GM13977 (cell line): ENCODE measurements at regions not wholly inside any gene's neighbourhood (a gene's known extent, or its start where the extent isn't known, plus 50 kb on each side); places are given as distances from the start of the nearest gene placed in this dataset.

Experiments
- DNase-seq: peaks from one replicate; pipeline ENCODE4 v3.0.0; 2012; ENCODE audit warnings: low spot score
- in situ Hi-C: fragments of 300-500 bp; cut with MboI; formaldehyde crosslinking; loops from one replicate; pipeline ENCODE4 v1.12.0; 2022; ENCODE audit warnings: low sequenced_read_pairs, low pct_unique_long_range_greater_than_20kb, mixed read lengths, inconsistent platforms; ENCODE audit not compliant: unreplicated experiment
- TF ChIP-seq, protein P1 (sequence below): IDR thresholded peaks from 2 replicates; pipeline ENCODE4 v1.5.1; 2012; ENCODE audit warnings: mild to moderate bottlenecking, control low read depth; ENCODE audit not compliant: insufficient read depth; ENCODE audit errors: extremely low read depth, missing control alignments

DNA sequence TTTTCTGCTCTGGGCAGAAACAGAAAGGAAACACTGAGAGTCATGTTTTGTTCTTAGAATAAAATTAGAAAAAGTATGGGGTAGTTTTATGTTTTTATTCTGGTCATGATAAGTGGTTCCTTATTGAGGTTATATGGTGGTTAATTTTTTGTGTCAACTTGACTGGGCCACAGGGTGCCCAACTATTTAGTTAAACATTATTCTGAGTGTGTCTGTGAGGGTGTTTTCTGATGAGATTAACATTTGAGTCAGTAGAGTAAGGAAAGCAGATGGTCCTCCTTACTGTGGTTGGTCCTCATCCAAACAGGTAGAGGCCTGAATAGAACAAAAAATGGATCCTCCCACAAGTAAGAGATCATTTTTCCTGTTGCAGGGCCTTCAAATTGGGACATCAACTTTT lies 98.9 kb downstream of the C3orf38 start:
- TF ChIP-seq, protein P1, sequence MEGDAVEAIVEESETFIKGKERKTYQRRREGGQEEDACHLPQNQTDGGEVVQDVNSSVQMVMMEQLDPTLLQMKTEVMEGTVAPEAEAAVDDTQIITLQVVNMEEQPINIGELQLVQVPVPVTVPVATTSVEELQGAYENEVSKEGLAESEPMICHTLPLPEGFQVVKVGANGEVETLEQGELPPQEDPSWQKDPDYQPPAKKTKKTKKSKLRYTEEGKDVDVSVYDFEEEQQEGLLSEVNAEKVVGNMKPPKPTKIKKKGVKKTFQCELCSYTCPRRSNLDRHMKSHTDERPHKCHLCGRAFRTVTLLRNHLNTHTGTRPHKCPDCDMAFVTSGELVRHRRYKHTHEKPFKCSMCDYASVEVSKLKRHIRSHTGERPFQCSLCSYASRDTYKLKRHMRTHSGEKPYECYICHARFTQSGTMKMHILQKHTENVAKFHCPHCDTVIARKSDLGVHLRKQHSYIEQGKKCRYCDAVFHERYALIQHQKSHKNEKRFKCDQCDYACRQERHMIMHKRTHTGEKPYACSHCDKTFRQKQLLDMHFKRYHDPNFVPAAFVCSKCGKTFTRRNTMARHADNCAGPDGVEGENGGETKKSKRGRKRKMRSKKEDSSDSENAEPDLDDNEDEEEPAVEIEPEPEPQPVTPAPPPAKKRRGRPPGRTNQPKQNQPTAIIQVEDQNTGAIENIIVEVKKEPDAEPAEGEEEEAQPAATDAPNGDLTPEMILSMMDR: no peak
- no peak for DNase-seq
- in situ Hi-C loops: no loop called here

DNA sequence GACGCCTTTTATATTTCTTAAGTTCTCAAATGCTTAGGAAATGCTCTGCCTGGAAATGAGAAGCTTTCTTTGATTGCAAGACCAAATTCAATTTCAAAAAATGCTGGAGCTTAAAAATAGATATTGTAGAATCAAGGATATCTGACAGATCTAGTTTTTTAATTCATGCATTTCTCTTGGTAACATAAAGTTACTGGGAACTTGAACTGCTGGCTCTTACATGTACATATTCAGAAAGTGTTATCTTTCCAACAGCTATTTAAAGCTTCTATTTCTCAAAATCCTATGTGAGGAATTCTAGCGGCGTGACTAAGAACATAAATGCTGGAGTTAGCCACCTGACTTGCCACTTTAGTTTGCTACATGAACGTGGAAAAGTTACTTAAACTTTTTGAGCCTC lies 109.3 kb downstream of the C3orf38 start:
- TF ChIP-seq, protein P1: no peak
- in situ Hi-C loops: no loop called here
- DNase-seq: no peak

DNA sequence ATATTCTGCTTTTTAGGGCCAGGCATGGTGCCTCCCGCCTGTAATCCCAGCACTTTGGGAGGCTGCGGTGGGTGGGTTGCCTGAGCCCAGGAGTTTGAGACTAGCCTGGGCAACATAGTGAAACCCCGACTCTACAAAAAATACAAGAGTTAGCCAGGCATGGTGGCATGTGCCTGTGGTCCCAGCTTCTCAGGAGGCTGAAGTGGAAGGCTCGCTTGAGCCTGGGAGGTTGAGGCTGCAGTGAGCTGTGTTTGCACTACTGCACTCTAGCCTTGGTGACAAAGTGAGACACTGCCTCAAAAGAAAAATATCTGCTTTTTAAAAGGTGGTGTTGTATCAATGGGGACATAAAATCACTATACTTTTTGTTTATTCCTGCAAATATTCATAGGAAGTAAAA lies 112.8 kb downstream of the C3orf38 start:
- DNase-seq: no peak
- TF ChIP-seq, protein P1: no peak
- in situ Hi-C loops: no loop called here

DNA sequence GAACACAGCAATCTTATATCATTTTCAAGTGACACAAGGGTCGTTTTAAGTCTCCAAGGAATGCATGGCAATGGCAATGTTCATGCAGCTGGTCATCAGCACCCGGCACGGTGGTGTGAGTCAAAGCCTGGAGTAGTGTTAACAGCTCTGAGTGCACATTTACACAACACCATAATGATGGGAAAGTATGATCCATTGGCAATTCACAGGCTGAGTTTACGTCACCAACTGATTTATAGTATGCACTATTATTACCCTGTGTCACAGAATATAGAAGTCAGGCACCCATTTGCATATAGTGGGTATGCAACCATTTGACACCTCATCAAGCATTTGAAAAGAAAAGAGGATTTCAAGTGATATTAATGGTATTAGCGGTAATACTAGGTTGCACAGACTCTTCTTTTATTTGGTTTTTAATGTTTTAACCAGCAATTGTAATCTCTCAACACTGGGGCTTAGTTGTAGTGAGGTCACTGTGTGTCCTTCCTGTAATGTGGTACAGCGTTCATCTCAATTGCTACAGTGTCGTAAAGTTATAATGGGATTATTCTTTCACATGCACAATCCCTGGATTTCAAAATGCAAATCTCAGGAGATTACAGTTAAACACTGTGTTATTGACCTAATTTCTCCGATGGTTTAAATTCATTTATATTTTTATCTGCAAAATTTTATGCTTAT lies 113.8 kb downstream of the C3orf38 start:
- DNase-seq: no peak
- in situ Hi-C loops: no loop called here

DNA sequence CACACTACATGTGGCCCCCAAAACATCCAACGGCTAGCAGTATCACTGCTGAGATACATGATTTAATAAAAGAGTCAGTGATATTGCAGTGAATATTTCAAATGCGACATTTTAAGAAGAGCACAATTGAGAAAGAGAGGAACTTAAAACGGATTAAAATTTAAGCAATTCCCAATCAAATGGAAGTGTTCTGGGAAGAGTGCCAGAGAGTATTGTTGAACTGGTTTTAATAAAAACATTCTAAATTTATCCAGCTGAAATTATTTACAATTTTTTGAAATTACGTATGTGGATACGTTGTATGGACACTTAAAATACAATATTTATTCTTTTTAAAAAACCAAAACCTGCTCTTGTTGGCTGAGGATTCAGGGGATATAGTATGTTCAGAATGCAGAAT lies 117.7 kb downstream of the C3orf38 start:
- TF ChIP-seq, protein P1: no peak
- in situ Hi-C loops: no loop called here
- no peak for DNase-seq

More for the DNA sequence above, 113.8 kb downstream of the C3orf38 start:
- TF ChIP-seq, protein P1: no peak

DNA sequence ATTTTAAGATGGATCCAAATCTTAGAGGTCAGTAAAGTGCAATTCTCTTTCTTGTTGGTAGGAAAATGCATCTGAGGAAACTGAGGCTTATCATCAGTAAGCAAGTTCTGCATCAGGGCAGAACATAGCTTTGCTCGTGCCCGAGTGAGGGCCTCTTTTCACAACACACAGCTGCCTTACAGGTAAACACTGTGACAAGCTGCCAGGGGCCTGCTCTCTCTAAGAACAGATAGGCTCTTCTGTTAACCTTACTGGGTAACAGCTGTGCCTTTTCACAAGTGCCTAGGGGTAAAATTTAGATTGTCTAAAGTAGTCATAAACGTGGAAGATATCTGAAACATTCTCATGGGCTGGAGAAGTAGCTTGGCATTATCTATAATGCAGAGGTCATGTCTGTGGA lies 118.1 kb downstream of the C3orf38 start:
- in situ Hi-C loops: no loop called here
- no peak for DNase-seq
- TF ChIP-seq, protein P1: no peak
